Hematopoietic multipotent progenitor cell treated with erythropoietin and hydrocortisone succinate and interleukin-3 and kit ligand, for 6 days (in vitro differentiated cells): ENCODE measurements at regions not wholly inside any gene's neighbourhood (a gene's known extent, or its start where the extent isn't known, plus 50 kb on each side); places are given as distances from the start of the nearest gene placed in this dataset.
A peak's percentile ranks its signal among the peaks of the same experiment; 100 is the strongest.

ENCODE experiments used
- DNase-seq: peaks from one replicate; pipeline ENCODE4 v3.0.0-alpha.2; 2015

DNA sequence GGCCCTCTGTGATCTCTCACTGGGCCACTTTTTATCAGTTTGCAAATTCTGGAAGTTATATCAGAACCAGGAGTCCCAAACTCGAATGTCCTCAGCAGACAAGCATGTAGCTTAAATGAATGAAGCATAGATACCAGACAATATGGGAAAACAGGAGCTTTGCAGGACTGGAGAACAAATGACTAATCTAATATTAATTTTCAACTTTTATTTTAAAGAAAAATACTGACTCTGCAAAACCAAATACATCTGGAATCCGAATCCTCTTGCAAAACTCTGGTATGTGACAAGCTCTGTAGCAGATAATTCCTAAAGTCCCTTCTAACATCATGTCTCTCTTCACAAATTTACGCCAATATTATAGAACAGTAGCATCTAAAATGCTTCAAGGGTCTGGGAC is 427.4 kb downstream of the TTLL7 start:
- no peak for DNase-seq

DNA sequence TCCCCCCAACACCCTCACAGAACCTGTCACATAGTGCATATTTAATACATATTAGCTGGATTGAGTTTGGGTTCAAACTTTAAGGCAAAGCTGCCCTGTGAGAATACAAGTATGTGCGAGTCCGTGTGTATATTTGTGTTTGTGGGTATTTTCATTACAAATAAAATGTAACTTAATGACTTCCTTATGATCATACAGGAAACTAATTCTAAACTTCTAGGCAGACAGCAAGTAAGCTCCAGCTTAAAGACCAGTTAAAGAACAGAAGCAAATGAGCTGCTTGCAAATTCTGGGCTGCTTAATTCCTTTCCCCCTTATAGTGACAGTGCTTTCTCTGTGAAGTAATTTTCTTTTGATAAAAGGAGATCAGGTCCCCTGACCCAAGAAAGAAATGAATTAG is 437.6 kb downstream of the TTLL7 start:
- no peak for DNase-seq

DNA sequence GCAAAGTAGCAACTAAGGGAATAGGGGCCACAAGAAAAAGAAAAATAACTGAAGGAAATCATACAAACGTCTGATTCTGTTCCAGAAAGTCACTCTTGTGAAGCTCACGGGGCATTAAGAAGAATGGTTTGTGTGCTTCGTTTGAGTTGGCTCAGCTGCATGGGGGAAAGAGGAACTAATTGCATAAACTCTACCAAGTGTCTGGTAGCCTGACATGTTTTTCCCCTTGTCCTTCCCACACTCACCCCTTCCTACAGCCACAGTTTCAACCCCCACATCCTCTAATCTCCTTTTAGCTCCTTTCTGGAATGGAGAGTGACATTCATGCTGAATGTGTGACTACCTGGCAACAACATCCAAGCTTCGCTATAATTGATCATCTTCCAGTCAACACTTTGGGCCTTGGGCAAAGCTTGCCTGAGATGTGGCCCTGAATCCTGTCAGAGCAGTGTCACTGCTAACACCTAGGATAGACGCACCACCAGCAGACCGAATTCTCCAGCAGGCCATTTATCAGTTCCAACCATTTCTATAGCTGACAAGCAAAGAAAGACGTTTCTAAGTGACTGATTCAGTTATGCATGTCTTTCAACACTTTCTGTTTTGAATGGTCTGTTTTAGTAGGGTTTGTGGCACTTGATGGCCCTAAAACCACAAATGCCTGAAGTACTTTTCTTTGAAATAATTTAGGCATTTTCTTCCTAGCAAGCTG is 439.6 kb downstream of the TTLL7 start:
- peak; percentile 7 for DNase-seq

DNA sequence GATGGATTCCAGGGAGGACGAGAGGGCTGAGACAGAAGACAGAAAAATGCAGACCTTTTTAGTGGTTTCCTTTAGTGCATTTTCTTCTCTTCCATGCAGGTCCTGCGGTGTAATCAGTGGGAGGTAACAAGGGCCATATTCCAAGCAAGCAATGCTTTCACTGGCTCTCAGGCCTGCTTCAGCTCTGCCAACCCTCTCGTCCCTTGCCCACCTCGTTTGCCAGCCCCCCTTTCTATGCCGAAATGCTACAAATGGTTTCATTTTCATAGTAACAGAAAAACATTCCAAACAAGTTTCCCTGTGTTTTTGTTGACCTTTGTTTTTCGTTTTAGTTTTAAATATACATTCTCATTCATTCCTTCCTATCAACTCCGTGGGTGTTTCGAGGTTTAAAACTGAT is 443.1 kb downstream of the TTLL7 start:
- no peak for DNase-seq

DNA sequence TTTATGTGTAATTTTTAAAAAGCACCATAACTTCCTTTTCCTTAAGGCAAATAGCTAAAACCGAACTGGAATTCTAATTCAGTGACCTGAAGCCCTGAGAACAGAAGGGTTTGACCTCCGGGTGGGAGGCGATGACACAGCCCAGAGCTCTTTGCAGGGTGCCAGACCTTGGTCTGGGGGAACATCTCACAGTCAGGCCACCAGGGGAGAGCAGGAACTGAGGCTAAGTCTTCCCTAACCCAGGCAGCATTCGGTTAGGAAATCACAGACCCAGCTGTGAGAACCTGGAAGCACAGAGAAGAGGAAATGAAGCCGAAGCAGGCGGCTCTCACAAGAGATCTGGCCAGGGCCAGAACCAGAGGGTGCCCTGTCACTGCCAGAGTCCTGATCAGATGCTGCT is 444.8 kb downstream of the TTLL7 start:
- DNase-seq: no peak

DNA sequence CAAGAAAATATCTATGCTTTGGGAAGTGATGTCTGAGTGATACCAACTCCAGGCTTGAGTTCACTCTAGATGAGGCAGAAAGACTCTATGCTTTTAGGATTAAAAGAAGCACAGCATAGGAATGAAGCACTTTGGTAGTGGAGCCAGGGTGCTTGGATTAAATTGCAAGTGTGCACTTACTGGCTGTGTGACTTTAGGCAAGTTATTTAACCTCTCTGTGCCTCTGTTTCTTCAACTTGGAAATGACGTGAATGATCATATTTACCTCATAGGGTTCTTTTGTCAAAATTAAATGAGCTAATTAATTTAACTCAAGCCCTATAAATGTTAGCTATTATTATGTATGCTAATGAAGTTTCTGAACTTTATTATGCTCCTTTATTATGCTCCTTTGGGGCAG is 446.1 kb downstream of the TTLL7 start:
- no peak for DNase-seq

DNA sequence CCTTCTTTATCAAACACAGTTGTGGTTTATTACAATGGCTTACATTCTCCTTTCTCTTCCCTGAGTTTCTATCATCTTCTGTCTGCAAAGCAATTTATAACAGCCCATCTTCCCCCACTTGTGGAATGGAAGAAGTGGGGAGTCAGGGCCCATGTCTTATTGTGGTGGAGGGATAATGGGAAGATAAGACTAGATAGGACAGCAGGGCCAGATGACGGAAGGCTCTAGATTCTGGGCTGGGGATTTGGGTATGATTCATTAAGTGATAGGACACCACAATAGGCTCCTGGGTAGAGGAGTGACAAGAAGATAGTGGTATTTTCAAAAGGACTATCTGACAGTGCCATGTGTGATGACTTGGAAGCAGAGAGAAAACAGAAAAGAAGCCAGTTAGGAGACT is 450.6 kb downstream of the TTLL7 start:
- DNase-seq: no peak

DNA sequence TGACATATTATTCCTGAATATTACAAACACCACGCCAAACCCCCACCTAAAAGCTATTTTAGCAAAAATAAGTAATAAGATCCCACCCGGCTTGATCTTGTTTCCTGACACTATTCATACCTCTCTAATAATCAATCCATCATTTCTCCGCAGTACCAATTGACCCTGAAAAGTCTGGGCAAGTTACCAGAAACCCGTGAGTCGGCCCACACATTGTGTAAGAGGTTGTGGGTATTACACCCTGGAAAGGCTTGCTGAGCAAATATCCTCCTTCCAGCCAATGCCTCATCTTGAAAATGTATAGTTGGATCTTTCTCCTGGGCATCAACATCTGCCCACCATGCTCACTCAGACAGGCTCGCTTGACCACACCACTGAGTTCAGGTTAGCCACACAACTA is 451.0 kb downstream of the TTLL7 start:
- DNase-seq: no peak

DNA sequence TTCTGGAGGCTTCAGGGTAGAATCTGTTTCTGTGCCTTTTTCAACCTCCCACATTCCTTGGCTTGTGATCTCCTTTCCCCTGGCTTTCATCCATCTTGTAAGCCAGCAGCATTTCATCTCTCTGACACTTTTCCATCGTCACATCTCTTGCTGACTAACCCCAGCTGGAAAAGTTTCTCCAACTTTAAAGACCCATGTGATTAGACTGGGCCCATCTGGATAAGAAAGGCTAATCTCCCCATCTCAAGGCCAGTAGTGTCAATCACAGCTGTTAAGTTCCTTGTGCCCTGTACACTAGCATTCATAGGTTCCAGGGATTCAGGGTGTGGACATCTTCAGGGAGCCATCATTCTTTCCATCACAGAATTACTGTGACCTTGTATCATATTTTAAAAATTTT is 452.1 kb downstream of the TTLL7 start:
- no peak for DNase-seq

DNA sequence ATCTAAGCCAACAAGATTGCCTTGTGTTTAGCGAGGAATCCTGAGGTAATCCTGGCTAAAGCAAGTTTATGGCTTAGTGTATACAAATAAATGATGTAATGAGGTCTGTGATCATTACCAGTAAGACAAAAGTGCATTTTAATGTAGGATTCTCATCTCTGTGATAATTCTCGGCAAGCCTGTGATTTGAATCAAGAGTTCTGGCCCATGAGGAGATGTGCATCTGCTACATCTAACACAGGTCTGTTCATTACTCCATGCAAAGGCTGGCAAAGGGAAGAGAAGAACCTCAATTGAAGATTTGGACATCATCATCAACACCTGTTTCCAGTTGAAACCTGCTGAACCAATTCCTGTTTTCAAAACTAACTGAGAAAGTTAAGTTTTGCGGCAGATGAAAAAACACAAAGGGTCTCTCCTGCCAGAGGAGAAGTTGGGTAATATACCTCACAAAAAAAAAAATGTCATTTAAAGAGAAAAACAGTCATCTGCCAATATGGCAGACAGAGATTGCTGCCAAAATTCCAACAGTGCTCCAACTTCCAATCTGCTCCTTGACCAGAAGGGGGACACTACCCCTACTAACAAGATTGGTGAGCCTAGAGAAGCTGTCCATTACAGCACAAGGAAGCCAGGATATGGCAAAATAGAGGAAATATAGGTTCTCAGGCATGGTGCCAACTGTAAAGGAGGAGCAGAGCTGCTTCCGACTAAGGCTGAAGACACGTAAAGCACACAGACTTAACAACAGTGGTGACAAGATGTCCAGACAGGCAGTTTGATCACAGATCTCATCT is 453.7 kb downstream of the TTLL7 start:
- DNase-seq: no peak

DNA sequence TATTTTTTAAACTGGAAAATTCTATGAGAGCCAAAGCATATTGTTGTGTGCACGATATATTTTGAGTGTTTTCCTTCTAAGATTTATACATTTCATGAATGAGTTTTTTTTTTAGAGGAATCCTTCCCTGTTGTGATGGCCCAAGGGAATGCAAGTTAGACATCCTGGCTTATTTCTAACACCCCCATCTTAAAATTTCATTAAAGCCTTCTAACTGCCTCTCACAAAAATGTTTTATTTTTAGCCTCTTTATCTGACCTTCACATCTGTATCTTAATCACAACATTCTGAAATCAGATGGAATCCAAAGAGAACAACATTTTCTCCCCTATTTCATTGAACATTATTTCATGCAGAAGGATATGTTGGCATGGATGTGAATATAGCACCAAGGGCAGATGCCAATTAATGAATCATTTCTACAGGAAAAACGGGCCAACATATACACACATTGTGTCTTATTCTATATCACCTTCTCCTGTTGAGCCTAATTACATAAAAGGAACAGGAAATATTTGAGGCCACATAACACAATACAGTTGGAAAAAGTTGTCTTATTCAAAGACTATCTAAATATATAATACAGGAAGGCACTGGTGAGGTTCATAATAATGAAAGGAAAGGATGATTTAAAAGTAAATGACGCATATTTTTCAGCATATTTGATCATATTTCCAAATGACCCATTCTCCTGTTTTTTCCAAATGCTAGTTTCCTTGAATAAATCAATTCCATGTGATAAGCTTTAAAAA is 455.5 kb downstream of the TTLL7 start:
- DNase-seq: no peak

DNA sequence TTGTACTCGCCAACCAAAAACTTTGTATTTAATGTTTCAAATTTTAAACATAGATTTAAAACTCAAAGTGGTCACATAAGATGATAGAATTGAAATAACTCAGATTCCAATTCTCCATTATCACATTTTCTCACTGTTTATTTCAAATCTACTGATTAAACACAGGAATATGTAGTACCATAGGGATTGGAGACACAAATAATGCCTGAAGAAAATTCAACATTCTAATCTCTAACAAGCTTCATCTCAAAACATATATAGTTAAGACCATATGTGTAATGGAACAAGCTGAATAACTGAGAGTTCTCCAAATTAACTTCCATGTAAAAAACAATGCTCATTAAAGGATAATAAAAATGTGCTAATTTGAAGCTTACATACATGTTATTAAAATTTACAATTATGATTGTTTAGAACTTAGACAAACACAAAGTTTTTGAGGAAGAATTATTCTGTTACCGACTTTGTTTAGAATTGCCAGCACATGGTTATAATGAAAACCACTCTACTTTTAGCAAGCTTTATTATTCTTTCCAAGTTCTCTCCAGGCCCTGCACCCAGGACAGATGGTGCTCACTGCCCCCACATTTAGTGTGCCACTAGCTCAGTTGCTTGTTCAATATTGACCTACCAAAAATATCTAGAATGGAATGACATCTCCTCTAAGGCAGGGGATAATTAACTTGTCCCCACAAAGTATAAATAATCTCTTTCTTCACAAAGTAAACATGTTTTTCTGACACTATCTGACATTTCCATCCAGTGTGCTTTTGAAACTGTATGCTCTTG is 467.2 kb downstream of the TTLL7 start:
- no peak for DNase-seq

DNA sequence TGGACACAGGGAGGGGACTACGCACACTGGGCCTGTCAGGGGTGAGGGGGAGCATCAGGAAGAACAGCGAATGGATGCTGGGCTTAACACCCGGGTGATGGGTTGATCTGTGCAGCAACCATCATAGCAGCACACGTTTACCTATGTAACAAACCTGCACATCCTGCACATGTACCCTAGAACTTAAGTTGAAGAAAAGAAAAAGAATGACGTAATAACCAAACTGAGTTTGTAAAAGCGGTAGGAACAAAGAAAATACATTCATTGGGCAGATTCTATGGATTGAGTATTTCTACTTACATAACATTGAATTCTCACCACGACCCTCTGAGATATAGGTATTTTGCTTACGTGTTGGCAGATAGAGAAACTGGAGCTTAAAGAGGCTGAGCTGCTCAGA is 468.4 kb downstream of the TTLL7 start:
- DNase-seq: no peak

DNA sequence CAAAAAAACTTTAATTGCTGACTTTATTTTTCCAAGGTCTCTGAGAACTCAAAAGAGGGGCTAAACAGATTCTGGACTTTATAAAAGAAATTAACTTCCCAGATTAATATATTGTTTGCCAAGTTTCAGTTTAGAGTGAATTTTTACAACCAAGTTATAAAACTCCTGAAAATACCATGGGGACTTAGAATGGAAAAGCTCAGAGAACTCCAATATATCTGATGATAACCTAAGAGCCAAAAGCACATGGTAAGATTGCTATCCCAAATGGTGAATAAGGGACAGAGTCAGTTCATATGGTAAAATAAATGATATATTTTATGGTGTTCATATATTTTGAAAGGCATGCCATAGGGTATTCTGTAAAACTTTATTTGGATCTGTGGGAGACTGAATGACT is 470.9 kb downstream of the TTLL7 start:
- DNase-seq: no peak

DNA sequence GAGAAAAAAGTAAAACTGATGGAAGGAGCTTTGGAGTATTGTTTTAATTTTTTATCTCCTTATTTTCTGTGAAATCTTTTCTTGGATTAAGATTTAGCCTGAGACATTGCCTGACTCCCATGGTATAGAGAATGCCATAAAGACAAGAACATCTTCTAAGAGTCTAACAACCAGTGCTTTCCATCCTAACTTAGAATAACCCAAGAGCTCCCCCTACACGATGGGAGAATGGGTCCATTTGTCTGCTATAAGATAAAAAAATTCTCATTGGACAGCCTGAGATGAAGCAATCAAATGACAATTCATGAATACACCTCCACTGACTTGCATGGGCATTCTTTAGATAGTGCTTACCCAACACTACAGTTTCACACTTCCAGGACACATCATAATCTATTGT is 478.1 kb downstream of the TTLL7 start:
- no peak for DNase-seq

DNA sequence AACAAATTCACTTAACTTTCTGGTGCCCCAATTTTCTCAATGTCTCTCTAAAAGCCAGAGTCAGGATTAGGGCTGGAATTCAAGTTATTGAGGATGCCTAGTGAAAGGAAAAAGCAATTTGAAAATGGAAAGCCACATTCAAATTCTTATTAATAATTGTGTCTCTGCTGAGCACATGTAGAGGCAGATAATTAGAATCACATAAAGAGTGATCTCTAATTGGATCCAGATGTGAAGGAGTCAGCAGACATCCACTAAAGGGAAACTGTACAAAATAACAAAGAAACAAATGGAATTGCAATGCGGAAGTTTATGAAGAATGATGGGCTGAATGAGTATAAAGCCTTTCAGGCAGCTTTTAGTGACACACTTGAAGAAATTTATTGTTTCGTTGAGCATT is 482.6 kb downstream of the TTLL7 start:
- no peak for DNase-seq

DNA sequence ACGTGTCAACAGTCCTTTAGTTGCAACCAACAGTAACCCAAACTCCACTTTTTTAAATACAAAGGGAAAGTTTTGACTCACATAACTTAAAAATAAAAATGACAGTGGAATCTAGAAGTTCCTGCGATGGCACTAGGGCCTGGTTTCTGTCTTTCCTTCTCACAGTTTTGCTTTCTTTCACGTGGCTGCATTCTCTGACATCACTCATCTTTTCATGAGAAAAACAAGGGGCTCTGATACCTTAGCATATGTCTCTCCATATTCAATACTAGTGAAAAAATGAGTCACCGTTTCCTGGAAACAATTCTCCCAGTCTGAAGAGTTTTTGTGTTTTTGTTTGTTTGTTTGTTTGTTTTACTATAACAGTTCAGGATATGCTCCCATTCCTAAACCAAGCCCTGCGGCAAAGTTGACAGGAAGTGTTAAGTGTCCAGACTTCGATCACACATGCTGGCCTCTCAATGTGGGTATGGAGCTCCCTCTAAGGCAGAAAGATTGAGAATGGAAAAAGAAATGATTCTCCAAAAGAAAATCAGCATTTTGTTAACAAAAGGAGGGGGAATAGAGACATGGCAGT is 483.3 kb downstream of the TTLL7 start:
- DNase-seq: no peak

DNA sequence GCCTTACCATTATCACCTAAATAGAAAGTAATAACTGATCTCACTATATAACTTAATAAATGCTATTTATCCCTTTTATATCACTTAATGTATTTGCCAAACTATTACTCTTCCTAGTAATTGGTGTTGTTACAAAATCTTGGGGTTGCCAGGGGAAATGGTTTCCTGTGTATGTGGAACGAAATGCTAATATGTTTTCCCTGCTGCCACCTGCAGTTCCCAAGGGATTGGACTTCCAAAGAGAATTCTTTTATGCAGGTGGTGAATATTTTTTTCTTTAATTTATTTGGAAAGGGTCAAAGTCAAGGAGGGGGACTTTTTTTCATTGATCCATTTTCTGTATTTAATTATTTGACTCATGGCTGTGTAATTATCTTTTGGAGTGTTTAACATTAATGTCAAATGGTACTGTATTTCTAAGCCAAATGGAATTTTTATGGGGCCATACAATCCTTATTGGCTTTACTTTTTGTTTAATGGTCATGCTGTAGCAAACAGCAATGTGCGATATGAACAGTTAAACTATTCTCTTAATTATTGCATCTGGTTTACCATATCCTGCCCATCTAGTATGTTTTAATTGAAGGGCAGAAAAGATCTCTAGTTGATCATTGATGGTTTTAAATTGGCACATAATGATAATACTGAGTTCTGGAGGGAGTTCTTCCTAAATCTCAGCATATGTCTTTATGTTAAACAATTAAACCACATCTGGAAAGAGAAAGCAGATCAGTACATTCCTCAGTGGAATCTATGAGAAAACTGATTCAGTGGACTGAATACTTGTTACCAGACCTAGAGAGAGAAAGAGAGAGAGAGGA is 486.3 kb downstream of the TTLL7 start:
- DNase-seq: no peak

DNA sequence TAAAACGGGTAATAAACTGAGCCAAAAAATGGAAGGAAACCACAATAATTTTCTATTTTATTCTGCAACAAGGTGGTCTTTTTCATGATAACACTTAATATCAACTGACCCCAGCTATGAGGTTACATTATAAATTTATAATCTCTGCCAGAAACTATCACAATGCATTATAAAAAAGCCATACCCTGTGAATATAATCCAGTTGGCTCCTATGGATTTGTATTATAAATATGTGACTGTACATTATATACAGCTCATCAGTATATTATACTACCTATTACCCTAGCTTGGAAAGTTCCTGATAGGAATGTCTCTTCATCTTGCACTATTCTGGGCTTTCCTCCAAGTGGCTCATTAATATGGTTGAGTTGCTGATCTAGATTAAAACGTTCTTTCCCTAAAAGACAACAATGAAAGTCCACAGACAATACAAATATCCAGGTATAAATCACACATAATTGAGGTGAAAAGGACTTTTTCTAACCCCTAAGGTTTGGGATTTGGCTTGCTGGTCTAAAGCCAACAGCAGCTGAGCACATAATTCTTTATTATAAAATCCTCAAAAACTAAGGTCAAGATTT is 487.7 kb downstream of the TTLL7 start:
- no peak for DNase-seq

DNA sequence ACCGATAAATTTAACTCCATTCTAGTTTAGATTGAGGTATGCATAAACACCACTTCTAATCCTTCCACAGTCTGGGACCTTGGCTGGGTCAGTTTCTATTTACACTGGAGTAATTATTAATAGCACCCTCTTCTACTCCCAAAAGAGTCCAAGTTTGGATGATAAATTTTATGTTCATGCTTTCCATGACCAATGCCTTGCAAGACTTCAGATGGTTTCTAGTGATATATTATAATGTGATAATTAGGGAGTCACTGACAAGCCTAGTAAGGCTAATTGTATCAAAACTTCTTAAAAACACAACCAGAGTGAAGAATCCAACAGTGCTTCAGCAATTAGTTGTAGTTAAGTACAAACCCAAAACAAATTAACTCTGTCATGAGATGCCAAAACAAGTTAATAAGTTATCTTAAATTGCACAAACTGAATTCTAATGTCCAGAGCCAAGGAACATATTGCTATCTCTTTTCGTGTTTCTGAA is 489.6 kb downstream of the TTLL7 start:
- no peak for DNase-seq

DNA sequence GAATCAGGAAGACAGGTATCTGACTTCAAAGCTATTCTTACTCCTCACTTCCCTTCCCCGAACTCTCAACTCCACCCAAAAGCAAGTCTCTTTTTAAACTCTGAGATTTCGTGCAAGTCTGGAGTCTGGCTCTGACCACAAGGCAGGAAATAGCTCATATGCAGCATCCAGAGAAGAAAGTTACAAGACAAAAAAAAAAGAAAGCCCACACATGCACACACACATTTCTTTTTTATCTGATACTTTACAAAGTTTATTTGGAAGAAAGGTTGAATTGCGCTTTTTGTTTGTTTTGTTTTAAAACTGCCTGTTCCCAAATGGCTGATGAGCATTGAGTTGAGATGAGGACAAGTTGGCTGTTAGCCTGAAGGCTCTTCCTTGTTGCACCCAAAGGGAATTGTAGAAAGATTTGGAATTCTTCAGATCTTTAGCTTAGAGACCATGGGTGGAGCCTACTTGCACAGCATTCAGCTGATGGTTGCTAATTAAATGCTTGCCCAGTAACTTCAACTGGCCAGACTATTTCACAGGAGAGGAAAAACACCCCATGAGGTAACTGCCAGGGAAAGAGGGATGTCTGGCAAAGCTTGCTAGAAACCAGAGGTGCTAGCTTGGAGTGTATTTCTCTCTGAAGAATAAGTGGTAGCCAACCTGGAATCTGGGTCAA is 490.3 kb downstream of the TTLL7 start:
- peak; percentile 10 for DNase-seq
